Iris pigment epithelial cell (primary cell): ENCODE measurements at regions not wholly inside any gene's neighbourhood (a gene's known extent, or its start where the extent isn't known, plus 50 kb on each side); places are given as distances from the start of the nearest gene placed in this dataset.

ENCODE experiments used
- DNase-seq: peaks from one replicate; pipeline ENCODE4 v3.0.0-alpha.2; 2011; ENCODE audit warnings: low read depth

DNA sequence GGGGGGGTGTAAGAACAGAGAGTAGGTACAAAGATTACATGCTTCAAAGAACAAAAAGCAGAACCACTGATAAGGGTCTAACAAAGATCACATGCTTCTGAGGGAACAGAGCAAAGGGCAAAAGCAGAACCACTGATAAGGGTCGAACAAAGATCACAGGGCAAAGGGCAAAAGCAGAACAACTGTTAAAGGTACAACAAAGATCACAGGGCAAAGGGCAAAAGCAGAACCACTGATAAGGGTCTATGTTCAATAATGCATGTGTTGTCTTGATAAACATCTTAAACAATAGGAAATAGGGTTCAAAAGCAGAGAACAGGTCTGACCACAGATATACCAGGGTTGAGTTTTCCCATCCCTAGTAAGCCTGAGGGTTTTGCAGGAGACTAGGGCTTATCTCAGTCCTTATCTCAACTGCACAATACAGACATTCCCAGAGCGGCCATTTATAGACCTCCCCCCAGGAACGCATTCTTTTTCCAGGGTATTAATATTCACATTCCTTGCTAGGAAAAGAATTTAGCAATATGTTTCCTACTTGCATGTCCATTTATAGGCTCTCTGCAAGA, 81.9 kb upstream of the PGR start:
- no peak for DNase-seq

DNA sequence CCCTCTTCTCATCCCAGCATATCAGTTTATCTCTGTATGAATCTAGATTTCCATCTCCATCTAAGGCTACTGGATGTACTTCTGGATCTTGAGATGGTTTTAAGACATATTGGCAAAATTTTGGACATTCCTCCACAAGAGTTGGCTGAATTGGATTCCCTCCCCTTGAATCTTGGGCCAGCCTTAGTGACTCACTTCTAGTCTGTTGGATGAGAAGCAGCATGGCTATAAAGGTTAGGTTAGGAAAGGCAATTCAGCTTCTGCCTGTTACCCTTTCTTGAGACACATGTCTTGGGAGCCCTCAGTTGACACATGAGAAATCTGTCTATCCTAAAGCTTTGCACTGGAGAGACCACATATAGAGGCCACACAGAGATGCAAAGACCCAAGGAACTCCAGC, 73.0 kb upstream of the PGR start:
- DNase-seq = no peak

DNA sequence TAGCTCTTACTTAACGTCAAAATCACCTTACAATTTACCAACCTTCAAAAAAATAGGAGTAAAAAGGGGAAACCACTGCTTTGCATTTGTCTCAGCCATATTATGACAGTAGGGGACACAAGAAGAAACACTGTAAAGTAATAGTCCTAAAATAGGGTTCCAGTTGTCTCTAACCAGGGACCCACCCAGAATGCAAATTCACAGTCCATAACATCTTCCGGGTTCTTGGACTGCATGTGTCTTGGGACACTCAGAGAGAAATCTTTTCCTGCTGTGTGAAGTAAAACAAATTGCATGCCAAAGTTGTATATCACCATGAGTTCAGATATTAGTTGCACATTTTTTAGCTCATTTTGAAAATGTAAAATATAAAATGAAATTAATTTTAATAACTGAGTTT, 69.8 kb upstream of the PGR start:
- DNase-seq = no peak

DNA sequence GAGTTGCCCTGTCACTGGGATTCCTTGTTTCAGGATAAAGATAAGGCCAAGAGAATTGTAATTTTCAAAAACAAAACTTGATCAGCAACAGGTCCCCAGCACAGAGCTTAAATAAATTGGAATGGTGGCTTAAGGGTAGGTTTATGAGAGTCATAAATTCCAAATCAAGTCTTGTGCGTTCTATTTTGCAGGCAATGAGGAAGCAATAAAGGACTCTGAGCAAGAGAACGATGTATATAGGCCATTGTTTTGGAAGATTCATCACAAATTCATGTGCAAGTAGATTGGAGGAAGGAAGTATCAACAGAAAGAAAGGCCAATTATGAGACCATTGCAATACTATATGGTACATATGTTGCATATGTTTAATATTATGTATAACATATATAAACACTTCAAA, 65.7 kb upstream of the PGR start:
- no peak for DNase-seq

DNA sequence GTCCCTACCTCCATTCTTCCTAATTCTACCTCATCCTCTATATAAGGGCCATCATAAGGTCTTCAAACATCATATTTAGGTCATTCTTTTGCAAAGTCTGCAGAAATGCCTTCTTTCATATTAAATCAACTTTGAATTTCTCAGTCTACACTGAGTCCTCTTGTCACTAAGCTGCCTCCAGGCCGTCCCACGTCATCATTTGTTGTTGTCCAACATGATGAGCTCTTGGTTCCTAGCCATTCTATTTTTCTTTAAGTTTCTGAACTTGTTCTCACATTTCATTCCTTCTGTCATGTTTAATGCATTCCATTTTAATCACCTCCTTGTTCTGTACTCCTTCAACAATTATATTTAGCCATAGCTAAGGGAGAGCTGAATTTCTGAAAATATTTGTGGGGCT, 59.2 kb upstream of the PGR start:
- DNase-seq = no peak

DNA sequence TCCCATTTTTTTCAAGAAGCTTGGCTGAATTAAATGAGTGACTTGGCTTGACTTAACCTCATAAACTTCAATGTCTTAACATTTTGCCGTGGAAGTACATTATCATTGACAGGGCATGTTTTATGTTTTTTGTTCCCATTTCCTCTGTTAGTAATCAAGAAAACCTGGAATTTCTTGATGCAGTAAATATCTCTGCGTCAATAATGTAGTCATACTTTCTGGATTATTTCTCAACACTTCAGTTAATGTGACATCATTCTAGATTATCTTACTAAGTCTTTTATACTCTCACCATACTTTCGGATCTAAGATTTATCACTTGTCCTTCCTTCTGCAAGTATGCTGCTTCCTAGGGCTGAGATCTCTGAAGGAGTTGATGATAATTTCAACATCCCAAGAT, 58.6 kb upstream of the PGR start:
- no peak for DNase-seq

DNA sequence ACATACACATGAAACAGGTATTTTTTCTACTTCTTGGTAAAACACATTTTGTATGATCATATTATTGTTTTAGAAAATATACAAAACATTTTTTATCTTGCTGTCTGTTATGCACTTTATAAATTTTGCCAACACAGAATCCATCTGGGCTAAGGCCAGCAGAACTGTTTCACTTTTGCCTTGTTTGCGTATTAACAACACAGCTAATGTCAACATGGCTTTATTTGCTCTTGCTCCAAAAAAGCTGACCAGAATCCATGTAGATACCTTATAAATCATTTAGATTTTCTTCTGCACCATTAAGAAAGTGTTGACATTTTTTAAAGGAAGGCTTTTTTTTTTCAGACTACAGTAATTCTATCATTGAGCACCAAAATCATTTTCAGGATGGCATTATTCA, 58.1 kb upstream of the PGR start:
- DNase-seq = no peak

DNA sequence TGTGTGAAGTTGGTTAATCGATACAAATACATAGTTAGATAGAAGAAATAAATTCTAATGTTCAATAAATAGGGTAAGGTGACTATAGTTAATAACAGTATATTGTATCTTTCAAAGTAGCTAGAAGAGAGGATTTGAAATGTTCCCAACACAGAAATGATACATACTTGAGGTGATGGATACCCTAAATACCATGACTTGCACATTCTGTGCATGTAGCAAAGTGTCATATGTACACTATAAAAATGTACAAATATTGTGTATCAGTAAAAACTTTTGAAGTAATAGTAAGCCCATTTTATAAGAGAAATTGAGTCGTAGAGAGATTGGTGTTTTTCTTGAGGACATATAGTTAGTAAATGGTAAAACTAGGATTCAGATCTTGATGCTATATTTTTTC, 56.4 kb upstream of the PGR start:
- DNase-seq = no peak

DNA sequence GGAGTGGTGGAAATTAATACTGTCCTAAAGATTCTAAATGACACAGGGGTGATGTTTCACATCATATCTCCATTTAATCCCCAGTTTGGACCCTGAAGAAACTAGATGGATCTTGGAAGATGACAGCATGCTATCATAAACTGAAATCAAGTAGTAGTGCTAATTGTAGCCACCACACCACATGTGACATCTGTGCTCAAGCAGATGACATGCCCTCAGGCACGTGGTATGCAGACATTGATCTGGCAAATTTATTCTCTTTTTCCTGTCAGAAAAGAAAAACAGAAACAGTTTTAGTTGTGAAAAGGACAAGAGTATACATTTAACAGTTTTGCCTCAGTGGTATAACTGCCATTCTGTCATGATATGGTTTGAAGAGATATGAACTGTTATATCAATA, 52.9 kb upstream of the PGR start:
- DNase-seq = no peak

DNA sequence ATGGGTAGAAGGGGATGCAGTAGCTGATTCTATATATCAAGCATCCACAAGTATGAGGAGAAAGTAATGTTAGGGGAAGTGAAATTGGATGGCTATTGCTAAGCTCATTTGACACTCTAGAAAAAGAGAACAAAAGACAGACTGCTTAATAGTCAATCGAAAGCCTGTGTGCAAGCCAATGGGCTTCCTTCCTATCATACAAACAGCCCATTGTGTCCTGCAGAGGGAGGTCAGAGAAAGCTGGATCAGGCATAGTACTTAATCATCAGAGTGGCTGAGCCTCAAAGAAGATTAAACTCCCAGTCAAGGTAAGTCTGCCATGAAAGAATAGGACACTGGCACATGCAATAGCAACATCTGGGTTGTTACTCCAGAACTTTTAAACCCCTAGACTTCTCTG, 50.9 kb upstream of the PGR start:
- DNase-seq = no peak
